GM21576 (cell line): ENCODE measurements at regions not wholly inside any gene's neighbourhood (a gene's known extent, or its start where the extent isn't known, plus 50 kb on each side); places are given as distances from the start of the nearest gene placed in this dataset.

Experiments used
- ATAC-seq: cut with Tn5 transposase; IDR thresholded peaks from one replicate; pipeline ENCODE4 v1.9.1; 2021; ENCODE audit warnings: mild to moderate bottlenecking, moderate library complexity; ENCODE audit not compliant: unreplicated experiment

DNA sequence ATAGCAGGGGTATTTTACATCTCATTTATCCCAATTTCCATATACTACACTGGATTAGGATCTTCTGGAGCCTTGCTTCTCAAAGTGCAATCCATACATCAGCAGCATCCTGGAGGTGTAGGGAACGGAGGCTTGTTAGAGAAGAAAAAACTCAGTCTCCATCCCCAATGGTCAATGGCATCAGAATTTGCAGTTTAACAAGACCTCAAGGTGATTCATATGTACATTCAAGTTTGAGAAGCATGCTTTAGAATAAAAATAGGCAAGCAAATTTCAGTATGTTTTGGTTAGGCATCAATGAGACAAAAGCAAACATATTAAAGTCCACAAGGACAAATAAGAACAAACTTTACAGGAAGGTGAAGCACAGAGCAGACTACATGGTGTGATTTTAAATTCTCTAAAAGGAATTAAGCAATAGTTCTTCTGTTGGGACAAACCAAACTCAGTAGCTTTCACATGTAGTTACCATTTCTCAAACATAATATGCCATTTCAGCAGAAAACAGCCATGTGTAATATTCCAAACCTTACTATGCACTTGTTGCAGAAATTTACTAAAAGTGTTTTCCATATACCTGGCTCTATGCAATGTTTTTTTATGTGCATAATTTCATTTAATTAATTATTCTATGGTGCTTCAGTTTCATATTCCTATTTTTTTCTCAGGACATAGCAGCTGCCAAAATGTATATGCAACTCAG, 360.3 kb upstream of the NECTIN3 start:
- ATAC-seq = no peak

- ATAC-seq = no peak
Observed at GRCh38 chr3:110711851-110712516, 359.6 kb upstream of the NECTIN3 start.

GRCh38 chr3:110727056-110727455, 344.6 kb upstream of the NECTIN3 start:
- no peak for ATAC-seq

- no peak for ATAC-seq
Observed at GRCh38 chr3:110731148-110731547, 340.5 kb upstream of the NECTIN3 start.

DNA sequence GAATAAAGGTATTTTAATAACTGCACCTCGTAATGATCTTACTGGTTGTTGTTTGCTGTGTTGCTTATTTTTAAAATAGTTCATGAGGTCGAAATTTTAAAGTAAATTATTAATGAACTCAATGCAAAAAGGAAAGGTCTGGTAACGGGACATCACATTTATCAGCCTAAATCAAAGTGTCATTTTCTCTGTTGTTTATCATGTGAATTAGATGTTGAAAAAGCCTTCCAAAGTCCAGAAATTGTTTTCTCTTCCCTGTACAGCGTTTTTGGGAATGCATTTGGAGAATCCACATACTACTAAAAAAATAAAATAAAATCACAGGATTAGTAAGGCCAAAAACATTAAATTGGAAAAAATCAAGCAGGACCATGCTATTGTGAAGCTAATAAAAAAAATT, 339.2 kb upstream of the NECTIN3 start:
- ATAC-seq = no peak

DNA sequence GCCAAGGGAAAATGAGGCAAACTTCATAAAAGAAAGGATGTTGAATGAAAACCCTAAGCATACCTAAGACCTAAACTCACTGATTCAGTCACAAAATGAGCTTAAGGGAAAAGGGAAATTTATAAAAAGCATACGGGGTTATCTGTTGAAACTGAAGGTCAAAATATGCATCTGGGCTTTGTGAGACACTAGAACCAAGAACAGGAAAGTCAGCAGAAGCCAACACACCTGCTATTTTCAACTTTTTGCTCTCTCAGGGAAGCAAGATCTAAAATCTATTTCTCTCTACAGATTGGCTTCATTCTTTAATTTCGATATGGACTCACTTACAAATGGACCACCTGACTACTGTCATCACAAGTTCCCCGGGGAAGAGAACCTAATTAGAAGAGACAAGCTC, 338.6 kb upstream of the NECTIN3 start:
- ATAC-seq = no peak

DNA sequence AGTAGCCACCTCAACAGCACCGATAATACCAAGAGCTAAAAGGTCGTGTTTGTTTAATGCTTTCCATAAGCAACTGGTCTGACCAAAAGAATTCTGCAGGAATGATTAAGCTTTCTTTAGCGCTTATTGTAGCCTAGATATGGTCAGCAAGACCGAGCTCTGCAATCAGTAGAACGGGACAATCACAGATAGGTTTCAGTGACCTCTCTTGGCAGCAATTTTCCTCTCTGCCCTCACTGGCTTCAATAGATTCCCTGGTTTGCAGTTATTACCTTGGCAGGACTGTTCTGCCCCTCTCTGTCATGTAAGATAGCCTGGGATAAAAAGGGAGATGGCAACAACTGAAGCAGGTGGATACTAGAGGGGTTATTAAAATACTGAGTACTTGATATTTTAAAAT, 337.1 kb upstream of the NECTIN3 start:
- no peak for ATAC-seq

- ATAC-seq = peak; percentile 89
Observed at GRCh38 chr3:110736332-110736731, 335.3 kb upstream of the NECTIN3 start.

DNA sequence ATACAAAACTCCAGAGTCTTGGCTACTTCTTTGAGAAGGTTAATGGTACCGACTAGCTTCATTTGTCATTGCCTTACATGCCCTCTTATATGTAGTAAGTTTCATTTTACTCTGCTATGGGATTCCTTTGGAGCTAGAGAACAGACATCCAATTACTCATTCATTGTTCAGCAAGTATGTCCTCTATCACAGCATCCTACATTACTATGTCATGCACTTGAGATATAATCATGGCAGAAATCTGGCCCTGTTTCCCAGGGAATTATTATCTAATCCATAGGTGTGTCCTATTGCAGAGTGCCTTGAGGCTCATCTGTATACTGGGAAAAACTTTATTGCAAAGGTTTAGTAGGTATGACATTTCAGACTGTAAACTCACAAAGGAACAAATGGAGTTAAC, 333.1 kb upstream of the NECTIN3 start:
- ATAC-seq = no peak

DNA sequence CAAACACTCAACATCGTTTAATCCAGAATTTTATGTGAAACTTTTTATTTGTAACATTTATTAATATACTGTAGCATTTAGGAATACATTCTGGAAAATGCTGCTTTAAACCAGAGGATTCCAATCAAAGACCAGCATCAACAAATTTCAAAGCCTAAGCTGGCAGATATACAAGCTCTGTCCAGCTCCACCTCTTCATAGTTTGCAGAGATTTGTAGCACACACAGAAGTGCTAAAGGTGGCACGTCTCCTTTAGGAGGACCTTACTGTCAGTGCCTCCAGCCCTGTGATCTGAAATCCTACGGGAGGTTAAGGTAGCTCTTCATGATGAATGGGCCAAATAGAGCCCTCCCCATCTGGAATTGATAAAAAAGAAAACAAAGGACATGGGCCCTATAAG, 329.7 kb upstream of the NECTIN3 start:
- no peak for ATAC-seq

- no peak for ATAC-seq
Observed at GRCh38 chr3:110743202-110743601, 328.4 kb upstream of the NECTIN3 start.

DNA sequence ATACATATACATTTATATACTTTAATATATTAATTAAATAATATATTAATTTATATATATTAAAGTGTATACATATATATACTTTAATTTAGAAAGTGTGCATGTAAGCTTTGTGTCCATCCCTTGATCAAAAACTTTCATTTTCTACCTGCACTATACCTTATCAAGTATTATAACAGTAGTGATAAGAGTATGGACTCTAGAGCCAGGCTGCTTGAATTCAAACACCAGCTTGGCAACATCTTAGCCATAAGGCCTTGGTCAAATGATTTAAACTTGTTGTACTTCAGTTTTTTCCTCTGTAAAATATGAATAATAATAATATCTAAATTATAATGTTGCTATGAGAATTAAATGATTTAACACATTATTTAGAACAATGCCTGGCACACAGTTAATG, 327.6 kb upstream of the NECTIN3 start:
- ATAC-seq = no peak

GRCh38 chr3:110744723-110745122, 326.9 kb upstream of the NECTIN3 start:
- ATAC-seq = no peak

DNA sequence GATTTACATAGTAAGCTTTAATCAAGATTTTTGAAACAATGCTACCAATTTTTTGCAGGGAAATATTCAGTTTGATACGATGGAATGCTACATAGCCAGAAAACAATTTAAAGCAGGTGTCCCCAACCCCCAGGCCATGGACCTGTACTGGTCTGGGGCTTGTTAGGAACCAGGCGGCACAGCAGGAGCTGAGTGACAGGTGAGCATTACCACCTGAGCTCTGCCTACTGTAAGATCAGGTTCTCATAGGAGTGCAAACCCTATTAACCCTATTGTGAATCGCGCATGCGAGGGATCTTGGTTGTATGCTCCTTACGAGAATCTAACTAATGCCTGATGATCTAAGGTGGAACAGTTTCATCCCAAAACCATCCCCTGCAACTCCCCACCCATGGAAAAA, 322.6 kb upstream of the NECTIN3 start:
- no peak for ATAC-seq

DNA sequence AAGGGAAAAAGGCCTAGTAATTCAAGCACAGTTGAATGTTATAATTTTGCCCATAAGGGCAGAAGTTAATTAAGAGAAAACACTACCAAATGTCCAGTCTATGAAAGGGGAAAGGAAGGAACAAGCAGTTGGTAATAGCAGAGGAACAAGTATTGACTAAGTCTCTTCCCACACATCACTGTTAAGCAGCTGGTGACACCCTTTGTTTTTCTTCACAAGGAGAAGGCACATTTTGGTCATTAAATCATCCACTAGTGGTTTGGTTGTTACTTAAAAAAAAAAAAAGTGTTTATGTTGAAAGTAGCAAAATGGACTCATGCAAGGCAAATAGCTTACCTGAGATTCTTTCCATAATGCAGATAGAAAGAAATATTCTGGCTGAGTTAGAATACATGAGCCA, 321.4 kb upstream of the NECTIN3 start:
- no peak for ATAC-seq

- ATAC-seq = no peak
Observed at GRCh38 chr3:110752307-110752706, 319.3 kb upstream of the NECTIN3 start.

DNA sequence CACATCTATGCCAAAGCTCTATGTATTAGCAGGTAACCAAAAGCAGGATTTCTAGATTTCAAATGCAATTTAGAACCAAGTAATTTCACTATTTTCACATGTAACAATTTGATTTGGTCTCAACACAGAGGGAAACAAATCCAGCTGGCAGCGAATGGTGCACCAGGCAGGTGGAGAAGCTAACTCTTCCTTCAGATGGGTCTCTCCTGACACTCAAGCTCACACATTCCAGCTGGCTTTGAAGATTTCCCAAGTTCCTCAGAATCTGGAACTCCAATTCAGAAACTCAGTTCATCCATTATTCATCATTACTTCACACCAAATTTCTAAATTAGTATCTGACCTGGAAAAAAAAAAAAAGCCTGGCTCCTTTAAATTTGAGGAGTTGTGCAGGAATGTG, 318.1 kb upstream of the NECTIN3 start:
- no peak for ATAC-seq

DNA sequence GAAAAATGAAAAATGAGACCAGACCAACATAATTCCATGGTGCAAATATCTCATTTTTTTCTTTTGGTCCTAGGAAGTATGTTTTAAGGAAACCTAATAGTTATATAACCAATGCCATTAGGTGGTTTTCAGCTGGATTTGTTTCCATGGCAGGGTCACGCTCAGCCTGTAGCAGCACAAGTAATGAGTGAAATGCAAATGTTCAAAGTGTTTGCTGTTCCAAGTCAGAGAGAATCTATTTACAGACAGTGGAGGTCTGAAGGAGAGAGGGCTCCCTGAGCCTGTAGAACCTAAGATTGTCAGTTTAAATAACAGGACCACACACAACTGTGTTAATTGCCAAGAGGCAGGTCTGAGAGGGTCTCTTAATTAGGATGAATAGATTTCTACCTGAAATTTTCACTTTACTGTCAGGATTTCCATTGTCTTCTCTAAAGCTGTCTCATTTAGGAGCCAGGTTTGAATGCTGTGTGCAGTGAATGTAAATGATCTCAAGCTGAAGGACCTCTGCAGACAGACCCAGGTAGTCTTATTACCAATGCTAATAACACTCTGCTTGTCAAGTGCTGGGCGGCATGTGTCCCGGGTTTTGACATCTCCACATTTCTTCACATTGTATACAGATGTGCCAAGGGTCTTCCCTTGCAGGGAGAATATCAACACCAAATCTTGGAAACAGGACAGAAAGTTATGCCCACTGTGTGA, 317.3 kb upstream of the NECTIN3 start:
- no peak for ATAC-seq

- ATAC-seq = no peak
Observed at GRCh38 chr3:110755345-110755744, 316.3 kb upstream of the NECTIN3 start.

DNA sequence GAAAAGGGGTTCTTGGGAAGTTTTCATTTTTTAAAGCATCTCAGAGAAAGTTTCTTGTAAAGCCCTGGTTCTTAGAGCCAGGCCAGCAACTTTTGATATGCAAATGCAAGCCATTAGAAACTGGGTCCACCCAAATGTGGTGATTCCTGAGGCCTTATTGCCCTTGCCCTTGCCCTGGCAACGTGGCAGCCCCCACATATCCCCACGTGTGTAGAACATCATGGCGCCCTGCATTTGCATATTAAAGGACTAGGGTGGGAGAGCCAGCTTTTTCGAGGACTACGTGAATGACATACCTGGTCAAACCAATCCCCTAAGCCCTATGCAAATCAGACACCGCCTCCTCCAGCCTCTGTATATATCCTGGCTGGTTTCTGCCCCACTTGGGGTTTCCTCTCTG, 314.9 kb upstream of the NECTIN3 start:
- ATAC-seq = no peak

DNA sequence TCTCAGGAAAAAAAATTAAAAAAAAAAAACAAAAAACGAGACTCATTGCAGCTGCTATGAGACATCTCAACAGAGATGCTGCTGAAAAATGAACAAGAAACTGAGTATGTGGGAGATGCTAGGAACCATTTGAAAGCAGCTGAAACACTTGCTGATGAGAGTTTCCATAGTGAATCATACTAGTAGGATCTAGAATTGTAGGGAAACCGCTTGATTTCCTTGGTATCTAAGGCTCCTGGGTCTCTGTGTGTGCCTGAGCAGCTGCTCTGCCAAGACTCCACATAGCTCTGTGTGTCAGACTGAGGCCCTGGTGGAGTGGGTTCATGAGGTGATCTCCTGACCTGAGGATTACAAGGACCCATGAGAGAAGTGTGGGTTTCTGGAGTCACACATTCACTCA, 313.4 kb upstream of the NECTIN3 start:
- no peak for ATAC-seq

GRCh38 chr3:110767156-110767555, 304.5 kb upstream of the NECTIN3 start:
- no peak for ATAC-seq
